K562 (cell line): ENCODE measurements at regions not wholly inside any gene's neighbourhood (a gene's known extent, or its start where the extent isn't known, plus 50 kb on each side); places are given as distances from the start of the nearest gene placed in this dataset.

Experiments used
- ATAC-seq: fragments of 200-7000 bp; cut with Tn5 transposase; 3 replicates; pipeline ENCODE4 v1.9.1; 2020; ENCODE audit warnings: moderate library complexity
- BruUV-seq: library from RNA; stranded (reverse); fragments of 400-500 nt; replicated peaks from 2 replicates; lab custom pipeline; 2021; lab: Mats Ljungman, UMichigan
- CTCF ChIA-PET: fragments of 300-600 bp; formaldehyde crosslinking; extraction: SDS; loops from one replicate; lab custom pipeline; 2021; ENCODE audit warnings: low intra/inter-chr PET ratio; lab: Yijun Ruan, JAX
- POLR2A ChIA-PET: fragments of 300-600, 350-650 bp; sonication (Branson Sonifier 250); formaldehyde crosslinking; extraction: SDS; loops from one replicate; lab custom pipeline; 2021; ENCODE audit warnings: antibody characterized with exemption, inconsistent platforms; lab: Yijun Ruan, JAX
- DNase-seq, 4 experiments: peaks; one replicate each; pipeline versions ENCODE4 v3.0.0 to v3.0.0-alpha.2; 2011 to 2018; ENCODE audit warnings: low spot score in 3 of 4, mixed read lengths in 3 of 4; ENCODE audit errors: extremely low read depth in 1 of 4
- FAIRE-seq: peaks from 2 replicates; lab custom pipeline; 2011; peaks lifted over from hg19 to GRCh38; lab: Jason Lieb, UNC
- H2AFZ ChIP-seq: 2 replicates; pipeline ENCODE4 v1.6.0; 2011; ENCODE audit warnings: low read depth, low read length, control low read depth, inconsistent platforms
- H3K27ac ChIP-seq: fragments of 200-600 bp; 3 replicates; pipeline ENCODE4 v1.8.0; 2011; ENCODE audit warnings: low read depth, mild to moderate bottlenecking, control low read depth, inconsistent platforms, low read length, moderate library complexity, mixed read lengths; ENCODE audit errors: extremely low read depth
- H3K27me3 ChIP-seq, 2 experiments: fragments of 300-600 bp in 1 of 2; 2 replicates in 1 of 2; 3 replicates in 1 of 2; pipeline versions ENCODE4 v1.6.0 to v1.8.0; 2011; ENCODE audit warnings: inconsistent platforms in 2 of 2, low read length in 2 of 2, mild to moderate bottlenecking in 1 of 2, mixed read lengths in 1 of 2, moderate library complexity in 1 of 2; ENCODE audit not compliant: control insufficient read depth in 2 of 2, insufficient read depth in 2 of 2
- H3K36me3 ChIP-seq: fragments of 300-600 bp; 3 replicates; pipeline ENCODE4 v1.8.0; 2011; ENCODE audit warnings: mild to moderate bottlenecking, low read length, inconsistent platforms; ENCODE audit not compliant: control insufficient read depth, insufficient read depth
- H3K4me1 ChIP-seq, 2 experiments: fragments of 200-600 bp in 1 of 2; replicated peaks in 1 of 2; 2 replicates in 1 of 2; 3 replicates in 1 of 2; pipeline versions ENCODE4 v1.5.1 to v1.8.0; 2011; ENCODE audit warnings: inconsistent platforms in 2 of 2, low read length in 2 of 2, mild to moderate bottlenecking in 1 of 2, mixed read lengths in 1 of 2, moderate library complexity in 1 of 2; ENCODE audit not compliant: control insufficient read depth in 2 of 2, insufficient read depth in 2 of 2
- H3K4me2 ChIP-seq: 2 replicates; pipeline ENCODE4 v1.6.1; 2011; ENCODE audit warnings: low read length, control low read depth, inconsistent platforms, mixed read lengths; ENCODE audit not compliant: insufficient read depth
- H3K4me3 ChIP-seq: fragments of 200-600 bp; sonication (generic), shearing (Covaris generic); 2 replicates; pipeline ENCODE4 v1.5.1; 2016; ENCODE audit warnings: control low read depth, inconsistent platforms
- H3K79me2 ChIP-seq: fragments of 200-600 bp; 3 replicates; pipeline ENCODE4 v1.8.0; 2011; ENCODE audit warnings: low read length, inconsistent platforms; ENCODE audit not compliant: control insufficient read depth, insufficient read depth
- H3K9ac ChIP-seq, 2 experiments: 2 replicates each; pipeline versions ENCODE4 v1.6.0 to v1.6.1; 2011; ENCODE audit warnings: low read depth in 2 of 2, low read length in 2 of 2, control low read depth in 1 of 2, inconsistent platforms in 1 of 2, mild to moderate bottlenecking in 1 of 2, mixed read lengths in 1 of 2; ENCODE audit not compliant: insufficient read depth in 1 of 2
- H3K9me1 ChIP-seq: one replicate; pipeline ENCODE4 v1.6.0; 2011; ENCODE audit warnings: inconsistent platforms, mild to moderate bottlenecking, low read length, moderate library complexity; ENCODE audit not compliant: control insufficient read depth, insufficient read depth
- H3K9me3 ChIP-seq: replicated peaks from 2 replicates; pipeline ENCODE4 v1.5.1; 2011; ENCODE audit warnings: low read depth, low read length, inconsistent platforms; ENCODE audit not compliant: control insufficient read depth, insufficient read depth
- H4K20me1 ChIP-seq: replicated peaks from 2 replicates; pipeline ENCODE4 v1.6.1; 2011; ENCODE audit warnings: low read length, inconsistent platforms, mixed read lengths; ENCODE audit not compliant: control insufficient read depth, insufficient read depth
- CBX3 ChIP-seq, 2 experiments: IDR thresholded peaks; 1 replicate in 1 of 2; 2 replicates in 1 of 2; pipeline ENCODE4 v1.6.1; 2012; ENCODE audit warnings: inconsistent platforms in 2 of 2, low read length in 2 of 2, borderline replicate concordance in 1 of 2, control low read depth in 1 of 2
- COPS2 ChIP-seq: fragments of 450-650 bp; conservative IDR thresholded peaks from 2 replicates; pipeline ENCODE4 v1.6.1; 2016; ENCODE audit warnings: mild to moderate bottlenecking, moderate library complexity
- DDX20 ChIP-seq: fragments of 450-650 bp; IDR thresholded peaks from 2 replicates; pipeline ENCODE4 v1.6.1; 2016; ENCODE audit warnings: missing genetic modification characterization, low read depth, mild to moderate bottlenecking, missing compliant biosample characterization, moderate library complexity
- DNMT1 ChIP-seq: fragments of 450-650 bp; IDR thresholded peaks from 2 replicates; pipeline ENCODE4 v1.6.1; 2016; ENCODE audit warnings: antibody characterized with exemption, mild to moderate bottlenecking
- FOXA1 ChIP-seq: fragments of 450-650 bp; IDR thresholded peaks from 2 replicates; pipeline ENCODE4 v1.6.1; 2016; ENCODE audit warnings: mild to moderate bottlenecking, borderline replicate concordance
- KAT8 ChIP-seq: fragments of 450-650 bp; IDR thresholded peaks from 2 replicates; pipeline ENCODE4 v1.6.1; 2016; ENCODE audit warnings: low read depth, mild to moderate bottlenecking
- MTA1 ChIP-seq: fragments of 450-650 bp; IDR thresholded peaks from 2 replicates; pipeline ENCODE4 v1.6.1; 2017; ENCODE audit warnings: borderline replicate concordance
- NCOA2 ChIP-seq, 2 experiments: fragments of 450-650 bp; IDR thresholded peaks; 2 replicates each; pipeline ENCODE4 v1.6.1; 2018; ENCODE audit warnings: mild to moderate bottlenecking in 2 of 2, moderate library complexity in 1 of 2; ENCODE audit not compliant: partially characterized antibody in 2 of 2
- NR2C1 ChIP-seq, 2 experiments: fragments of 450-650 bp; IDR thresholded peaks; 2 replicates each; pipeline ENCODE4 v1.6.1; 2017; ENCODE audit warnings: mild to moderate bottlenecking in 2 of 2, antibody characterized with exemption in 1 of 2, inconsistent platforms in 1 of 2, missing compliant biosample characterization in 1 of 2, missing genetic modification characterization in 1 of 2
- TAF9B ChIP-seq: fragments of 450-650 bp; IDR thresholded peaks from 2 replicates; pipeline ENCODE4 v1.6.1; 2018; ENCODE audit warnings: mild to moderate bottlenecking; ENCODE audit not compliant: partially characterized antibody
- ZZZ3 ChIP-seq: fragments of 450-650 bp; IDR thresholded peaks from 2 replicates; pipeline ENCODE4 v1.6.1; 2016; ENCODE audit warnings: antibody characterized with exemption, mild to moderate bottlenecking, moderate library complexity
- WGBS: fragments of 100-300 bp; shearing (Covaris generic); methylation state at CpG from one replicate; pipeline ENCODE4 v1.1.6; 2016; ENCODE audit warnings: low coverage, mixed read lengths; ENCODE audit not compliant: insufficient coverage; ENCODE audit errors: missing lambda C conversion rate; 5-methylcytosine and 5-hydroxymethylcytosine counted together
- in situ Hi-C: fragments of 300-500 bp; cut with MboI; formaldehyde crosslinking; loops from 4 replicates; pipeline ENCODE4 v1.15.0; 2018; ENCODE audit warnings: inconsistent platforms, mixed read lengths
- intact Hi-C: fragments of 100-400 bp; cut with micrococcal nuclease; formaldehyde crosslinking; loops from 2 replicates; pipeline ENCODE4 v1.14.2; 2022
- TF ChIP-seq, protein P1 (sequence below), 3 experiments: fragments of 200-800 bp in 1 of 3; sonication (Bioruptor generic) in 1 of 3; sonication (generic) in 1 of 3; formaldehyde crosslinking in 1 of 3; IDR thresholded peaks; 2 replicates each; pipeline versions ENCODE4 v1.6.1 to v1.8.0; 2016 to 2022; ENCODE audit warnings: mild to moderate bottlenecking in 2 of 3, missing compliant biosample characterization in 2 of 3, missing genetic modification characterization in 2 of 3, missing genetic modification reagents in 1 of 3
- TF ChIP-seq, protein P2 (sequence below): fragments of 200-400 bp; formaldehyde crosslinking; IDR thresholded peaks from 2 replicates; pipeline ENCODE4 v1.6.1; 2017; ENCODE audit warnings: mild to moderate bottlenecking, low read depth, low read length, moderate library complexity
- TF ChIP-seq, protein P3 (sequence below): fragments of 450-650 bp; formaldehyde crosslinking; IDR thresholded peaks from 2 replicates; pipeline ENCODE4 v1.4.0; 2020; ENCODE audit warnings: mild to moderate bottlenecking
- TF ChIP-seq, protein P4 (sequence below): sonication (generic); formaldehyde crosslinking; IDR thresholded peaks from 2 replicates; pipeline ENCODE4 v1.8.0; 2022; ENCODE audit warnings: mild to moderate bottlenecking, missing genetic modification reagents

DNA sequence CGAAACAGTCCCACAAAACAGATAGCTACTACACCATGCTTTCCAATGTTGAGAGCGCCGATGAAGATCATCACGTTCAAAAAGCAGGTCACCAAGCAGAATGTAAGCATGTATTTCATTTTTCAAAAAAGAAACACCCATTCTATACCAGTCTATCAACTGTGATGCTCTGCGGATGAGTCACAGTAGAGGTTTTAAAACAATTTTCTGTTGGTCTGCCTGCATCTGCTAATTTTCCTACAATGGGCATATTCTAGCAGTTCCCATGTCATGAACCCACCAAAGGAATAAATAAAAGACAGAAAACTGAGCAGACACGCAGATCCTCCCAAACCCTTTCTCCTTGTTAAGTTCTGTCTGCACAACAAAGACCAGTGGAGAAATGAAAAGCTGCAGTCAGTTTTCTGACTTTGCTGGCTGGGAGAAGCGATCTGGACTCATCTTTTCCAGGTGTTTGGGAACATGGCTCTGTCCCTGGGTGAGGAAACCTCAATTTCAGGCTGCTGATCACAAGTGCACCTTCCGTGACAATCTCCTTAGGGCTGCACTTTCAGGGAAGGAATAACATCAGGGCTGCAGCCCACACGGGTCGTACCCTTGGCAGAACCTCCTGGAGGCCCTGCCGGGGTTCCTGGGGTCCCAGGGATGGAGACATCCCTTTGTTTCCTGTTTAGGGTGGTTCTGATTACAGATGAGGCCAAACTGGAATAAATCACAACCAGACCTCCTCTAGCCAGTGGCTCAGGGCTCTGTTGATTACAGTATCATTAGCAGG is 200.1 kb downstream of the BMP7 start:
- BruUV-seq: no TSS peak
- ChIA-PET CTCF (no interaction called here), POLR2A (no interaction called here)
- no peaks in the 10 kb centered on the region for H4K20me1 ChIP-seq
- no peak overlapping the region for H3K4me2 ChIP-seq
- H3K79me2 ChIP-seq: no peaks in the 10 kb centered on the region
- H3K9ac ChIP-seq: no peak overlapping the region
- no peaks in the 10 kb centered on the region for H3K9me3 ChIP-seq
- 2% methylated on average over 11 of the region's 11 CpGs for WGBS
- intact Hi-C loops (no loop called here), in situ Hi-C loops (no loop called here)
- H2AFZ ChIP-seq: no peak overlapping the region
- H3K4me3 ChIP-seq: no peak overlapping the region
- H3K4me1 ChIP-seq: no peaks in the 10 kb centered on the region
- DNase-seq (no peak), FAIRE-seq (no peak), ATAC-seq (no peak)
- no peak overlapping the region for H3K27ac ChIP-seq
- H3K36me3 ChIP-seq: no peaks in the 10 kb centered on the region
- H3K27me3 ChIP-seq: peaks cover 10 to 44% of the 10 kb centered on the region in 2 experiments; a peak in 4 of 5 replicates
- TF ChIP-seq DNMT1 (no peak), NR2C1 (IDR thresholded peaks at IDR 0.05) (no peak), NR2C1 (tag; IDR thresholded peaks at IDR 0.05) (no peak), COPS2 (no peak), NCOA2 (IDR thresholded peaks at IDR 0.05; ENCODE audit: partially characterized antibody in 2 of 2) (no peak), ZZZ3 (no peak), FOXA1 (no peak), DDX20 (no peak), TAF9B (no peak), MTA1 (no peak), KAT8 (no peak), CBX3 (IDR thresholded peaks at IDR 0.05; ENCODE audit: borderline replicate concordance in 1 of 2, low read length in 2 of 2) (no peak)
- TF ChIP-seq, protein P1, sequence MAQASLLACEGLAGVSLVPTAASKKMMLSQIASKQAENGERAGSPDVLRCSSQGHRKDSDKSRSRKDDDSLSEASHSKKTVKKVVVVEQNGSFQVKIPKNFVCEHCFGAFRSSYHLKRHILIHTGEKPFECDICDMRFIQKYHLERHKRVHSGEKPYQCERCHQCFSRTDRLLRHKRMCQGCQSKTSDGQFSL (CRISPR knock-in tag; IDR thresholded peaks at IDR 0.05): no peak
- TF ChIP-seq, protein P1 (tag; IDR thresholded peaks at IDR 0.05): no peak
- TF ChIP-seq, protein P2, sequence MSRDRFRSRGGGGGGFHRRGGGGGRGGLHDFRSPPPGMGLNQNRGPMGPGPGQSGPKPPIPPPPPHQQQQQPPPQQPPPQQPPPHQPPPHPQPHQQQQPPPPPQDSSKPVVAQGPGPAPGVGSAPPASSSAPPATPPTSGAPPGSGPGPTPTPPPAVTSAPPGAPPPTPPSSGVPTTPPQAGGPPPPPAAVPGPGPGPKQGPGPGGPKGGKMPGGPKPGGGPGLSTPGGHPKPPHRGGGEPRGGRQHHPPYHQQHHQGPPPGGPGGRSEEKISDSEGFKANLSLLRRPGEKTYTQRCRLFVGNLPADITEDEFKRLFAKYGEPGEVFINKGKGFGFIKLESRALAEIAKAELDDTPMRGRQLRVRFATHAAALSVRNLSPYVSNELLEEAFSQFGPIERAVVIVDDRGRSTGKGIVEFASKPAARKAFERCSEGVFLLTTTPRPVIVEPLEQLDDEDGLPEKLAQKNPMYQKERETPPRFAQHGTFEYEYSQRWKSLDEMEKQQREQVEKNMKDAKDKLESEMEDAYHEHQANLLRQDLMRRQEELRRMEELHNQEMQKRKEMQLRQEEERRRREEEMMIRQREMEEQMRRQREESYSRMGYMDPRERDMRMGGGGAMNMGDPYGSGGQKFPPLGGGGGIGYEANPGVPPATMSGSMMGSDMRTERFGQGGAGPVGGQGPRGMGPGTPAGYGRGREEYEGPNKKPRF: no peak
- TF ChIP-seq, protein P3, sequence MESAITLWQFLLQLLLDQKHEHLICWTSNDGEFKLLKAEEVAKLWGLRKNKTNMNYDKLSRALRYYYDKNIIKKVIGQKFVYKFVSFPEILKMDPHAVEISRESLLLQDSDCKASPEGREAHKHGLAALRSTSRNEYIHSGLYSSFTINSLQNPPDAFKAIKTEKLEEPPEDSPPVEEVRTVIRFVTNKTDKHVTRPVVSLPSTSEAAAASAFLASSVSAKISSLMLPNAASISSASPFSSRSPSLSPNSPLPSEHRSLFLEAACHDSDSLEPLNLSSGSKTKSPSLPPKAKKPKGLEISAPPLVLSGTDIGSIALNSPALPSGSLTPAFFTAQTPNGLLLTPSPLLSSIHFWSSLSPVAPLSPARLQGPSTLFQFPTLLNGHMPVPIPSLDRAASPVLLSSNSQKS (CRISPR knock-in tag): no peak
- TF ChIP-seq, protein P4, sequence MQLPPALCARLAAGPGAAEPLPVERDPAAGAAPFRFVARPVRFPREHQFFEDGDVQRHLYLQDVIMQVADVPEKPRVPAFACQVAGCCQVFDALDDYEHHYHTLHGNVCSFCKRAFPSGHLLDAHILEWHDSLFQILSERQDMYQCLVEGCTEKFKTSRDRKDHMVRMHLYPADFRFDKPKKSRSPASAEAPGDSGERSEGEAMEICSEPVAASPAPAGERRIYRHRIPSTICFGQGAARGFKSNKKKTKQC (CRISPR knock-in tag): no peak
- no peaks in the 10 kb centered on the region for H3K9me1 ChIP-seq
